Ureter (tissue), 1 donor: ENCODE measurements at regions not wholly inside any gene's neighbourhood (a gene's known extent, or its start where the extent isn't known, plus 50 kb on each side); places are given as distances from the start of the nearest gene placed in this dataset.
"Not testable (repeated sequence)": the region's sequence is repeated elsewhere in the genome, so short reads cannot be mapped to it uniquely, and the experiment has no call there.

Experiments
- DNase-seq: peaks from one replicate; pipeline ENCODE4 v3.0.0-alpha.2; 2020; ENCODE audit warnings: low spot score
- donor health status: DM: yes; HTN: yes; CAD: no.

DNA sequence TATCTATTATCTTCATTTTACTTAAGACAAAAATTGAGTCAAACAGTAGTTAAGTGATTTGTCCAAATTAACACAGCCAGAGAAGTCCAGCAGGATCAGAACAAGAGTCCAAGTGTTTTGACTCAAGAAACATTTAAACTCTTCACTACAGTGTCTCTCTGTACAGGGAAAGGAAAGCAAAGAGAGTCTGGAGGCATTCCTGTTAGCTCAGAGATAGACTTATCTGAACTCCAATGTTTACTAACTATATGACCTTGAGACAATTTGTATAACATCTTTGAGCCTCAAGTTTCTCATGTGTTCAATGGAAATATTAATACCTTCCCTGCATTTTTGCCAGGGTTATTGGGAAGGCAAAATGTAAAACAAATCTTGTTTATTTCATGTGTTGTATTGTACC is 849.1 kb downstream of the DIPK2A start:
- DNase-seq, result no peak

DNA sequence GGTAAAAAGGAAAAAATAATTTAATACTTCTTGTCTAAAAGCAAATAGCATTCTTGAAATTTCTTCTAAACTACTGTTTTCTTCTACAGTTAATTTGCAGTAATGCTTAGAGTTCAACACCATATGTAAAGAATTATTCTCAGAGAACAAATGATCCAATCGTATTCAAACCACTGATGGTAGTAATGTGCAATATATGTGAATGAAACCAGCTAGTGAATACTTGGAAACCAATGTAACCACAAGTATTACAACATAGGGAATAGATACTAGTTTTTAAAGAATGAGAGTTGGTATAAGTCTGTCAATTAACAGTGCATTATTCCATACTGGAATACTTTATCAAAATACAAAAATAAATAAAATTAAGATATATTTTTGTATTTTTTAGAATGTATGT is 850.0 kb downstream of the DIPK2A start:
- DNase-seq, result no peak

DNA sequence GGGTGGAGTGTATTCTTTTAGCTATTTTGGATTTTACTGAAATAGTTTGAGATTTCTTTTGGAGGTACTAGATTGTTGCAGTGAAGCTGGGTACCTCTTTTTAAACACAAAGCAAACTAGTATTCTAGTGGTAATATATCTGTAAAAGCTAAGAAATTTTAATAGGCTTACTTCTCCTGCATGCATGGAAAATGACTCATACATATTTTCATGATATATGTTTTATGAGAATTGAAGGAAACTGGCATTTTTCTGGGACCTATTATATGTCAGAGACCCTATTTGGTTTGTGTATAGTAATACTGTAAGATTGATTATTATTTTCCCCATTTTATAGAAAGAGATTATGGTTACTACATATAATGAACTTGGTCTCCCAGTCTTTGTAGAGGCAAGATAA is 851.0 kb downstream of the DIPK2A start:
- DNase-seq, result no peak

DNA sequence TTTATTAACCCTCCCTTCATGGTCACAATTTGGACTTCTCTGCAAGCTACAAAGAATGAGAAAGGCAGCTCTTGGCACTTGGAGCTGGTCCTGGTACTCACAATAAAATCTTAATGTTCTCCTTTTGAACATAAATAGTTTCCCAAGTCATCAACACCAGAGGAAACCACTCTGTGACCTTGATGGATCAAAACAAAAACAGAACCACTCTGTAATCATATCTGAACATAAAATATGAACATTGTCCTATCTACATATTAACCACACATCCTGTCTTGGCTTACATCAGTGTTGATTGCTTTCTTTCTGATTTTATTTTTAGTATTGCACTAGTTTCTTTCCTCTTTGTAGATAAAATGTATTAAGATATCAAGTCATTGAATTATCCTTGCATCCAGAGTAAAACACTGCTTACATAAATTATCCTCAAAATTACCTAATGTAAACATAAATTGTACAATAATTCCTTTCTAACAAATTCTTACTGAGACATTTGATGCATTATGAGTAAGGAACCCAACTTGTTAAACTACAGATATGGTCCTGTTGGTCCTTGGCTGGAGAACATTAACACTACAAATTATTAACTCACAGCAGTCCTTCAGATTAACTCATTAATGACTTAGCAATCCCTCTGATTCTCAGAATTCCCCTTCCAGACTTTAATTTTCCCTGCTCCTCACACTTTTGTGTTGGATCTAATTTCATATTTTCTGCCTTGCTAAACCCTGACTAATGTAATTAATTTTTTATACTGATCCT is 860.5 kb downstream of the DIPK2A start:
- no peak for DNase-seq

DNA sequence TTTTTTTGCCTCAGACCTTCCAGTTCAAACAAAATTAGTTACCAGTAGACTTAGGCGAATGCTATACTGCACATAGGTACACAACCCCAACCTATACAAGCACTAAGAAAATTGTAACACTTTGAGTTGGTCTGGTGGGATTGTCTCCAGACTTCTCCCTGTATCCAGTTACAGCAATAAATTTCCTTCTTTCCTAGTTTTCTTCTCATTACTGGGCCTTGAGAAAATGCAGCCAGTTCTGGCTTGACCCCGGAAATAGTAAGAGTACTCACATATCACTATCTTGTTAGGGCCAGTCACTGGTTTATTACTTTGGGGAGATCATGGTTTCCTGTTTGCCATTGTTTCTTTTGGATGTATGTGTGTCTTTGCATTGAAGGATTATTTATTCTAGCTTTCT is 868.4 kb downstream of the DIPK2A start:
- DNase-seq, result no peak

DNA sequence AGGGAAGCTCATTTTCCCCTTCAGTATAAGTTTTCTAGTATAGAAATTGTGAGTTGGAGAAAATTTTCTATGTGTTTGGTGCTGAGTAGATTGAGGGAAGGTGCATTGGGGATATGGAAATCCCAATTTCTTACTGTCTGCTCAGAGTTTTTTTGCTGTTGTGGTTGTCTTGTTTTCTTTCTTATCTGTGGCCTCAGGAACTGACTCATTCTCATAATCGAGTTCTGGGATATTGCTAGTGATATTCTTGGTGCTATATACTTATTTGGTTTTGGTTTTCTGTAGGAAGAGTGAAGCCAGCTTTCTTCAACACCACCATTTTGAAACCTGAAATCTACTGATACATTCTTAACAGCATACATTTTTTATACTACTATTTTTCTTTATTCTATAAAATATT is 869.2 kb downstream of the DIPK2A start:
- DNase-seq, result no peak

DNA sequence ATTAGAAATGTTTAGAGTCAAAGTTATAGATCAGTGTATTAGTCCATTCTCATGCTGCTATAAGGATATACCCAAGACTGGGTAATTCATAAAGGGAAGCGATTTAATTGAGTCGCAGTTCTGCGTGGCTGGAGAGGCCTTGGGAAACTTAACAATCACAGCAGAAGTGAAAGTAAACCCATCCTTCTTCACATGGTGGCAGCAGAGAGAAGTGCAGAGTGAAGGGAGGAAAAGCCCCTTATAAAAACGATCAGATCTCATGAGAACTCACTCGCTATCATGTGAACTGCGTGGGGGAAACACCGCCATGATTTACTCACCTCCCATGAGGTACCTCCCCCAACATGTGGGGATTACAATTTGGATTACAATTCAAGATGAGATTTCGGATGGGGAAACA is 871.5 kb downstream of the DIPK2A start:
- DNase-seq, result no peak

DNA sequence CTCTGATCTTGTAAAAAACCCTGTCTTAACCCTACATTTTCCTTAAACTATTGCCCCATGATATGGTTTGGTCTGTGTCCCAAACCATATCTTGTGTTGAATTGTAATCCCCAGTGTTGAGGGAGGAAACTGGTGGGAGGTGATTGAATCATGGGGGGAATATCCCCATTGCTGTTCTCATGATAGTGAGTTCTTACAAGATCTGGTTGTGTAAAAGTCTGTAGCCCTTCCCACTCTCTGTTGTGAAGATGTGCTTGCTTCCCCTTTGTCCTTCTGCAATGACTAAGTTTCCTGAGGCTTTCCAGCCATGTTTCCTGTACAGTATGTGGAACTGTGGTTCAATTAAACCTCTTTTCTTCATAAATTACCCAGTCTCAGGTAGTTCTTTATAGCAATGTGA is 881.4 kb downstream of the DIPK2A start:
- no peak for DNase-seq

DNA sequence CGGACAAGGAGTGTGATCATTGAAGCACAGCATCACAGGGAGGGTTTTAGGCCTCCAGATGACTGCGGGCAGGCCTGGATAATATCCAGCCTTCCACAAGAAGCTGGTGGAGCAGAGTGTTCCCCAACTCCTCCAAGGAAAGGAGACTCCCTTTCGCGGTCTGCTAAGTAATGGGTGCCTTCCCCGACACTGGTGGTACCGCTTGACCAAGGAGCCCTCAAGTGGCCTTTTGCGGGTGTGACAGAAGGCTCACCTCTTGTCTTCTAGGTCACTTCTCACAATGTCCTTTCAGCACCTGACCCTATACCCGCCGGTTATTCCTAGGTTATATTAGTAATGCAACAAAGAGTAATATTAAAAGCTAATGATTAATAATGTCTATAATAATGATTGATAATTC is 882.4 kb downstream of the DIPK2A start:
- not testable (repeated sequence) for DNase-seq

DNA sequence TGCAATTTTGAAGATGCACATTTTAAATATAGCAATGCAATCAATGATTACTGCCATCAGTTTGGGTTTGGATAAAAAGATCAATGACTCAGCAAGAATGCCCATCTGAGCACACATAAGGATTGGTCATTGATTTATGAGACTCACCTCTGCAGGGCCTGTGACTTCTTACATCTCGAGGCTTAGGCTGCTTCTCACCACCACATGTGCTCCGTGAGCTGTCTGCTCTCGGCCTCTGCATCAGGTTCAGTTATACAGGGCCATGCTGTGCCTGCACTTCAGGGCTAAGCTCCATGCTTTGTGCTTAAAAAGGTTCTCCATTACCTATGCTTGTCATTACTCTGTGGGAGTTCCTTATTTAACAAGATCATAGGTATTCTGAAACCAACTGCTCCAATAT is 887.5 kb downstream of the DIPK2A start:
- DNase-seq, result no peak

DNA sequence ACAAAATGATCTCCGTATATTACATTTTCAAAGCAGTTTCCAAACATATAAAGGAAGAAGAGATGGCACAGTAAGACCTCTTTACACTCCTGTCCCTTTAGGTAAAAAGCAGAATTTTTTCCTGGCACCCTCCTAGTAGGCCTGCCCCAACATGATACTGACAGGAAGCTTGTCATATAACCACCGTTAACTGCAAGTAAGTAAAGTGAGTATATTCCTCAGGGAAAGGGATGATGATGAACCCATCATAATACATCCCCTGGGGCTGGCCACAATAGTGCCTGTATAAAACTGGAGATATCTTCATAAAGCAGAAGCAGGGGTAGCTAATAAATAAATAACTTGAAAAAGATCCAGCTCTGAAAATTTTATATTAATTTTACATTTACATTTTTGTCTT is 893.0 kb downstream of the DIPK2A start:
- no peak for DNase-seq

DNA sequence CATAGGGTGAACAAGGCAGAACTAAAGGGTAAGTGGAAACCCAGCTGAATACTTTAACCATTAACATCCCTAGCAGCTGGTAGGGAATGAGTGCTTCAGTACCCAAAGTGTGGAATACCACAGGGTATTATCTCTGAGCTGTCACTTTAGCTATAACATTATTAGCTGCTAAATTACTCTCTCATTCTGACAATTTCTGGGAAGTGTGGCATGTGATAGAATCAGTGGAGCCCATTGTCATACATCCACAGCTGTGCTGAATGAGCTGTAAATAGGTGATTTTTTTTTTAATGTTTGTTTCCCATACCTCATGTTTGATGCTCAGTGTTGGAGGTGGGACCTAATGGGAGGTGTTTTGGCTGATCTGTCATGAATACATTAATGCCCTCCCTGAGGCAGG is 894.3 kb downstream of the DIPK2A start:
- DNase-seq, result no peak

DNA sequence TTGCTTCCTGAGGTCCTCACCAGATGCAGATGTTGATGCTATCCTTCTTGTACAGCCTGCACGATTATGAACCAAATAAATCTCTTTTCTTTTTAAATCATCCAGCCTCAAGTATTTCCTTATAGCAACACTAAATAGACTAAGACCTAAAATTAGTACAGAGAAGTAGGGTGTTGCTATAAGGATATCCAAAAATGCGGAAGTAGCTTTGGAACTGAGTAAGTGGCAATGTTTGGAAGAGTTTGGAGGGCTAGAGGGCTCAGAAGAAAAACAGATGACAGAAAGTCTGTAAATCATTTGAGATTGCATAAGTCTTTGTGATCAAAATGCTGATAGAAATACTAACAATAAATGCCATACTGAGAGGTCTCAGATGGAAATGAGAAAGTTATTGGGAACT is 894.9 kb downstream of the DIPK2A start:
- no peak for DNase-seq

DNA sequence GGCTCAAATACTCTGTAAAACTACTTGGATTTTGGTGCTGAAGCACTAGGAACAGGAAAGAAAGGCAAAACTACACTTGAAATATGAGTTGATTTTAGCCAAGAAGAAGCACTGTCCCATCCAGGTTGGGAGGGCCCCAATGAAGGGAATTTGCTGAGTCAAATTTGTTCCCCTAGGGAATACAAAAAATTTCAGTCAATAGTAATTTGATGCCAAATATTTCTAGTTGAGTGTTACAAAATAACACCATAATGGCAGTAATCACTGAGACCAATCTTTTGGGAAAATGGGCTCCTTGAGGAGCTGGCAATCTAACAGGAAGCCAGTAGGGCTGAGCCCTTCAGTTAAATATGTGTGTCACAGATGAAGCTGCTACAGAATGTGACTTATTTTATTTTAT is 896.9 kb downstream of the DIPK2A start:
- DNase-seq, result no peak

DNA sequence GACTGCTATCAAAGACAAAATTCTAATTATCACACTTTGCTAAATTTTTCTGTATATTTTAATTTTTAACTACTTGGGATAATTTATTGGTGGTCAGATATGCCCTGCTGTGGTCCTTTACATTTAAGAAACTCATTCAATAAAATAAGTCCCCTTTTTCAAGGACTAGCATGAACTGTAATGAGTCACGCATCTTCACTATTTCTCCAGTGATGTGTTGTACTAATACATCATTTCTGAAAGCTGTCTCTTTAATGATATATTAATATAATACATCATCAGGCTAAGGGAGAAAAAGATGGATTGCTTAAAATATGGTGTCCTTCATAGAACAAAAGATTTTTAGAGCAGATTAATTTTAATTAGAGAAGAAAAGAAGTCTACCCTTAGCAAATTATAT is 901.4 kb downstream of the DIPK2A start:
- DNase-seq, result no peak

DNA sequence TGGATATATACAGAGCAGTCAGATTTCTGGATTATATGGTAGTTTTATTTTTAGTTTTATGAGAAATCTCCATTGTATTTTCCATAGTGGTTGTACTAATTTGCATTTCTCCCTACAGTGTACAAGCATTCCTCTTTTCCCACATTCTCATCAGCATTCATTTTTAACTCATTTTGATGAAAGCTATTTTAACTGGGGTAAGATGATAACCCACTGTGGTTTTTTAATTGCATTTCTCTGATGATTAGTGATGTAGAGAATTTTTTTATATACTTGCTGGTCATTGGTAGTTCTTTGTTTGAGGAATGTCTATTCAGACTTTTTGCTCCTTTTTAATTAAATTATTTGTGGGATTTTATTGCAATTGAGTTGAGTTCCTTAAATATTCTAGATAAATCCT is 903.6 kb downstream of the DIPK2A start:
- DNase-seq, result no peak

DNA sequence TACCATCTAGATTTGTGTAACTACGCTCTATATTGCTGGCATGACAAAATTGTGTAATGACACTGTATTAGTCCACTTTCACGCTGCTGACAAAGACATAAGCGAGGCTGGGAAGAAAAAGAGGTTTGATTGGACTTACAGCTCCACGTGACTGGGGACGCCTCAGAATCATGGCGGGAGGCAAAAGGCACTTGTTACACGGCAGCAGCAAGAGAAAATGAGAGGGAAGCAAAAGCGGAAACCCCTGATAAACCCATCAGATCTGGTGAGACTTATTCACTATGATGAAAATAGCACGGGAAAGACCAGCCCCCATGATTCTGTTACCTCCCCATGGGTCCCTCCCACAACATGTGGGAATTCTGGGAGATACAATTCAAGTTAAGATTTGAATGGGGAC is 905.7 kb downstream of the DIPK2A start:
- no peak for DNase-seq

DNA sequence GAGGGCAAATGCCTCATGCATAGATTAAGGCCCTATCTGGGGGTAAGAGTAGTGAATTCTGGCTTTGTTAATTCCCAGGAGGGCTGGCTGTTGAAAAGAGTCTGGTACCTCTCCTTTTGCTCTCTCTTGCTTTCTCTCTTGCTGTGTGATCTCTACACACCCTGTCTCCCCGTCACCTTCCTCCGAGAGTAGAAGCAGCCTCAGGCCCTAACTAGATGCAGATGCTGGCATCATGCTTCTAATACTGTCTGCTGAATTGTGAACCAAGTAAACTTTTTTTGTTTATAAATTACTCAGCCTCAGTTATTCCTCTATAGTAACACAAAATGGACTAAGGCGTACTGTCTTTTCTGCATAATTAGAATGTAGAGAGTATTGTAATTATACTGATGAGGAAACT is 908.1 kb downstream of the DIPK2A start:
- no peak for DNase-seq

DNA sequence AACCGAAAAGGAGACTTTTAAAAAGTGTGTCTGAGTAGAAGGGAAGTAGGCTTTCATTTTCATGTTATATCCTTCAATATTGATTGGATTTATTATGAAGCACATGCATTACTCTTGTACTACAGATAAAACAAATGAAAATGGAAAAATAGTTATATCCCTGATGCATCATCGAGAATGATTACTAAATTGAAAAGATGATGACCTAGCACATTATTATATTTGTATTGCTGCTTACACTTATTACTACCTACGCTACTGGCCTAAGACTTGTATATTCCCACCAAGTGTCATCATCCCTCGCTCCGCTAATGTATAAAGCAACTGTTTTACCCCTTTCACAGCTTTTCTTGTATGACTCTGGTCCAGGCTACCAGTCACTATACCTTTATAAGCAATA is 922.4 kb downstream of the DIPK2A start:
- DNase-seq, result no peak

DNA sequence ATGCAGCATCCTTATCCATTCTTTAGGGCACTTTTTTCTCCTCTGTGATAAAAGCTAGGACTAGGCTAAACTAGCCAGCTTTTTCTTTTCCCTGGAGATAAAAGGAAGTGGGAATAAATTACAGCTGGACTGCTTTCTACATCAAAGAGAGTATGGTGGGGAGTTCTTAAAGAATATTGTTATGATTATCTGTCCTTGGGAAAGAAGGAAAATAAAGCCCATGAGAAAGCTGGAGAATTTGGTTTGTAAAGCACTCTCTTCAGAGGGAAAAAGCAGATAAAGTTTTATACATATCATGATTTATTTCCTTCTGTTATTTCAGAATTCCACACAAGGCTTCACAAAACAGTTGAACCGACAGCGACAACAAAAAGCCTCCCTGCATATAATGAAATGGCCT is 923.0 kb downstream of the DIPK2A start:
- no peak for DNase-seq

DNA sequence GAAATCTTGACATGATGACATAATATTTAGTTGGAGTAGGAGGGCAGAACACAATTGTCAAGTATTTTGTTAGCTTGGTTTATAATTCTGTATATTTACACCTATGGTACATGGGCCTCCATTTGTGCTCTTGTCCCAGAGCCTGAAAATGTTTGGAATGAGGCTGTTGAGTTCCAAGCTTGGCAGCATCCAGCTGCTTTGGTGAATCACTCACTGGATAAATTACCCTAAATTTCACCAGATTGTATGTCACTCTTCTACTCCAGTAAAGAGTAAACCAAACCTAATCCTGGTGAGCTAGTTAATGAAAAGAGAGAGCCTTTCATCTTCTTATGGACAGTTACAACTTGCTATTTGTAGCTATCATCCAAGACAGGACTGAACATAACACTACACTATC is 928.7 kb downstream of the DIPK2A start:
- DNase-seq, result no peak

DNA sequence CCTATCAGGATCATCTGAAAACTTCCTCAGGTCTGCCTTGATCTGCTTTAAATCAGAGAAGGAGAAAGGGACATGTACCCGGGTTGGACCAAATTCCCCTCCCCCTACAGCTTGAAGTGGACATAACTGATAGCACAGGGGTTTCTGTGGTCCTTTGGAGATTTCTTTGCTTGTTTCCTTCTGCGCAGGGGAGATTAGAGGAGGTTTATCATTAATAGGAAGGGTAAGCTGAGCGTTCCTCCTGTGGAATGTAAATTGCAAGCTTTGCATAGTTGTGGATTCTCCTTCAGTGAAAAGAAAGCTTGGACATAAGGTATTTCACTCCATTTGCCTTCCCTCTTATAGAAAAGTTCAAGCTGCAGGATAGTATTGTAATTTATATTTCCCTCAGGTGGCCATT is 936.0 kb downstream of the DIPK2A start:
- DNase-seq, result not testable (repeated sequence)

DNA sequence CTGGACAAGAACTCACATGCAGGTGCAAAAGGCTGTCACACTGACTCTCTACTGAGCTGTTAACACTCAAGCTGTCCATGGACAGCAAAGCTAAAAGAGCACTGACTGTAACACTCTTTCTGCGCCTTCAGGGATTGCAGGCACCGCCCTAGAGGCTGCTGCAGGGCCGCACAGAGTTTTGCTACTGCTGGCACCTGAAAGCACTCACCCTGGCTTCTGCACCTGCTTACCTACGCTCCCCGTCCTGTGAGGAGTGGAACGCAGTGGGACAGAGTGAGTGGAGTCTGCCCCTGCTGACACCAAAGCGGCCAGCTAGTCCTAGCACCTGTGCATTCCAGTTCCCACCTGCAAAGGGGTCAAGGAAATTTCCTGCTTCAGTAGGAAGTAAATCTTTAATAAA is 941.3 kb downstream of the DIPK2A start:
- DNase-seq, result no peak

DNA sequence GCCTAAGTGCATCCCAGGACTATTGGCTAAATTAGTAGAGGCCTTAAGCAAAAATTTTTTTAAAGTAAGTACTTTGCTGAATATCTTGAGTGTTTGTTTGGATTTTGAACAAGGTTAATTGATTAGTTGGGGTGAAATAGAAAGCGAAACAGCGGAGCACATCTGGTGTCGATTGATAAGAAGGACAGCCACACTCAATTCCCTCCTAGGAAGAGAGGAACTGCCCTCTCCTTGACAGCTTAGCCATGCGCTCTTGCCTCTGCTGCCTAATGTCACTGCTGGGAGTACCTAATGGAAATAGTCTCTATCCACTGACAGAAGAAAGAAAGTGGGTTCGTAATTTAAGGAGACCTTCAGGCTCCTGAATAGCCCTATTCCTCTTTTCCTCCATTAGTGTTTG is 943.6 kb downstream of the DIPK2A start:
- no peak for DNase-seq
